Epithelial cell of proximal tubule (primary cell): ENCODE measurements at regions not wholly inside any gene's neighbourhood (a gene's known extent, or its start where the extent isn't known, plus 50 kb on each side); places are given as distances from the start of the nearest gene placed in this dataset.
A peak's percentile ranks its signal among the peaks of the same experiment; 100 is the strongest.

Experiments used
- DNase-seq: peaks from one replicate; pipeline ENCODE4 v3.0.0-alpha.2; 2011; ENCODE audit warnings: low read depth
- H3K4me3 ChIP-seq: 2 replicates; pipeline ENCODE4 v1.5.1; 2011; ENCODE audit warnings: low read depth, mild to moderate bottlenecking, low read length
- CTCF ChIP-seq: conservative IDR thresholded peaks from 2 replicates; pipeline ENCODE4 v1.5.1; 2012; ENCODE audit warnings: low read depth, mild to moderate bottlenecking, low read length

GRCh38 chr1:221993444-221993948 lies 251.6 kb upstream of the DUSP10 start:
- peak; percentile 21 for TF ChIP-seq CTCF
- no peak for DNase-seq
- H3K4me3 ChIP-seq = no peak overlapping the region

- DNase-seq = no peak
- TF ChIP-seq CTCF = no peak
- H3K4me3 ChIP-seq = no peak overlapping the region
Observed at GRCh38 chr1:221992427-221992826, 250.5 kb upstream of the DUSP10 start.

GRCh38 chr1:221991221-221991620 lies 249.3 kb upstream of the DUSP10 start:
- no peak for DNase-seq
- TF ChIP-seq CTCF = no peak
- H3K4me3 ChIP-seq = no peak overlapping the region

- TF ChIP-seq CTCF = no peak
- H3K4me3 ChIP-seq = no peak overlapping the region
- no peak for DNase-seq
Observed at GRCh38 chr1:221989741-221990140, 247.9 kb upstream of the DUSP10 start.

GRCh38 chr1:221988829-221989228 lies 246.9 kb upstream of the DUSP10 start:
- DNase-seq = no peak
- no peak for TF ChIP-seq CTCF
- H3K4me3 ChIP-seq = no peak overlapping the region

GRCh38 chr1:221987860-221988520 lies 246.1 kb upstream of the DUSP10 start:
- no peak for TF ChIP-seq CTCF
- H3K4me3 ChIP-seq = no peak overlapping the region
- DNase-seq = no peak

GRCh38 chr1:221983444-221983843 lies 241.6 kb upstream of the DUSP10 start:
- DNase-seq = no peak
- no peak for TF ChIP-seq CTCF
- no peak overlapping the region for H3K4me3 ChIP-seq
